ENCODE measurements at regions not wholly inside any gene's neighbourhood (a gene's known extent, or its start where the extent isn't known, plus 50 kb on each side); places are given as distances from the start of the nearest gene placed in this dataset.

GRCh38 chr2:176854062-176854461, 358.5 kb upstream of the HNRNPA3 start:
- in situ Hi-C loops (cut with HindIII; ENCODE audit: low pct_unique_long_range_greater_than_20kb, low sequenced_read_pairs) (no loop called here), intact Hi-C loops (cut with micrococcal nuclease; ENCODE audit: unreplicated experiment) (no loop called here)
- no TSS peak for BruUV-seq (replicated peaks)
- no peaks in the 10 kb centered on the region for H3K27me3 ChIP-seq (ENCODE audit: control insufficient read depth, insufficient read depth, low read length)
- H3K4me1 ChIP-seq (ENCODE audit: control insufficient read depth, insufficient read depth, low read length) = no peaks in the 10 kb centered on the region
- H3K36me3 ChIP-seq (ENCODE audit: control insufficient read depth, insufficient read depth, low read length) = no peaks in the 10 kb centered on the region
- ATAC-seq (no peak), DNase-seq (ENCODE audit: low read depth, low spot score) (no peak)
- POLR2A ChIA-PET = interaction anchor here (0.7 kb wide), 1 partner anchor 78 kb away, joined by 3 read pairs; no protein-coding TSS in a partner anchor
- no peak overlapping the region for H3K27ac ChIP-seq (ENCODE audit: low read length)
- no peaks in the 10 kb centered on the region for H3K9me3 ChIP-seq (ENCODE audit: control insufficient read depth, insufficient read depth, low read depth, low read length)
- H3K4me3 ChIP-seq (ENCODE audit: low read depth in 2 of 2, low read length in 2 of 2) = no peak overlapping the region
- CTCF ChIA-PET = no interaction called here
- no peak for TF ChIP-seq POLR2AphosphoS5 (IDR thresholded peaks at IDR 0.05; ENCODE audit: low read depth, low read length)
- no peak for TF ChIP-seq REST (IDR thresholded peaks at IDR 0.05; ENCODE audit: insufficient read depth in 1 of 2, low read depth in 2 of 2, low read length in 1 of 2)
- no peak for TF ChIP-seq TCF7L2 (IDR thresholded peaks at IDR 0.05; ENCODE audit: low read depth, low read length)
- no peak for TF ChIP-seq SIN3A (IDR thresholded peaks at IDR 0.05; ENCODE audit: borderline replicate concordance, insufficient read depth, low read depth, low read length)
- TF ChIP-seq CTCF (IDR thresholded peaks at IDR 0.05) = no peak

GRCh38 chr2:176854878-176855277, 357.7 kb upstream of the HNRNPA3 start:
- TF ChIP-seq POLR2AphosphoS5 (IDR thresholded peaks at IDR 0.05; ENCODE audit: low read depth, low read length) (no peak), CTCF (IDR thresholded peaks at IDR 0.05) (no peak), SIN3A (IDR thresholded peaks at IDR 0.05; ENCODE audit: borderline replicate concordance, insufficient read depth, low read depth, low read length) (no peak), TCF7L2 (IDR thresholded peaks at IDR 0.05; ENCODE audit: low read depth, low read length) (no peak), REST (IDR thresholded peaks at IDR 0.05; ENCODE audit: insufficient read depth in 1 of 2, low read depth in 2 of 2, low read length in 1 of 2) (no peak)
- in situ Hi-C loops (cut with HindIII; ENCODE audit: low pct_unique_long_range_greater_than_20kb, low sequenced_read_pairs) = no loop called here

More at GRCh38 chr2:176854878-176855277, 357.7 kb upstream of the HNRNPA3 start:
- Histone ChIP-seq H3K9me3 (ENCODE audit: control insufficient read depth, insufficient read depth, low read depth, low read length) (no peaks in the 10 kb centered on the region), H3K4me1 (ENCODE audit: control insufficient read depth, insufficient read depth, low read length) (no peaks in the 10 kb centered on the region), H3K36me3 (ENCODE audit: control insufficient read depth, insufficient read depth, low read length) (no peaks in the 10 kb centered on the region), H3K27me3 (ENCODE audit: control insufficient read depth, insufficient read depth, low read length) (no peaks in the 10 kb centered on the region), H3K27ac (ENCODE audit: low read length) (no peak overlapping the region), H3K4me3 (ENCODE audit: low read depth in 2 of 2, low read length in 2 of 2) (no peak overlapping the region)
- DNase-seq (ENCODE audit: low read depth, low spot score) (no peak), ATAC-seq (no peak)
- ChIA-PET POLR2A (no interaction called here), CTCF (interaction anchor here (0.6 kb wide), 1 partner anchor 39 kb away, joined by 5 read pairs; no protein-coding TSS in a partner anchor)
- BruUV-seq (replicated peaks) = no TSS peak
- intact Hi-C loops (cut with micrococcal nuclease; ENCODE audit: unreplicated experiment) = no loop called here
